Posterior cingulate gyrus (tissue), 11 donors: ENCODE measurements at regions not wholly inside any gene's neighbourhood (a gene's known extent, or its start where the extent isn't known, plus 50 kb on each side); places are given as distances from the start of the nearest gene placed in this dataset.

Experiments
- DNase-seq, 10 donors: peaks; one replicate each; pipeline versions ENCODE4 v3.0.0 to v3.0.0-alpha.2; 2020 to 2021; ENCODE audit warnings: mixed read lengths in 3 of 10
- intact Hi-C: fragments of 100-400 bp; cut with DNase I; formaldehyde crosslinking; loops from one replicate; pipeline ENCODE4 v1.15.1; 2023

DNA sequence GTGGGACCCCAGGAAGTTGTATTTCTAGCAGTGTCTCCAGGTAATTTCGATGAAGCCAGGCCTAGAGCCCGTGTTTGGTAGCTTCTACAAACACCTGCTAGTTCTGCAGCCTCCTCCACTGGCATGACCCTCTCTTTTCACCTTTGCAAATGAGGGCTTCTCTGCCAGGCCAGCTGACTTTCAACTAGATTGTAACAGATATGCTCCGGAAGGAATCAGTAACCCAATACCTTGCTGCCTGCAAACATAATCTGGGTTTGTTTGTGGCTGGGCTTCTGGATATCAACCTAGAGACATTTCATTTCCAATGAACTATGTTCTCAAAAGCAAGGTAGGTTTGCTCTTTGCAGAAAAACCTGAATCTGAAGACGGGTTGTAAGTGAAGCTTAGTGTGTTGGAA is 354.8 kb downstream of the DMRT2 start:
- DNase-seq, result no peak
- intact Hi-C loops, result no loop called here

DNA sequence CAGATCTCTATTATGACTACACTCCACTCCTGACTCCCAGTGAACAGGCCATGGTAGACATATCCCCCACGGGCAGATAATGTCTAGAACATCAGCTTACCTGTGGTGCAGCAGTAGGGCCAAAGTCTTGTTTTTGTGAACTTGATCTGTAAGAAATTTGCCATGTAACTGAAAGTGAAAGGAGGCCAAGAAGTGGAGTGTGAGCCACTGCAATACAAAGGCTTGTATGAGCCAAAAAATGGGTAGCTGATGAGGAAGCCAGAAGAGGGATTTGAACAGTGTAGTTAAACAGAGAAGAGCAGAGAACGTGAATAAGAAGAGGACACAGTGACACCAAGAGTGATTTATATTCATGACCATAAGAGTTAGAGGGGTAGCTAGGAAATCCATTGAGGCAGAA is 361.7 kb downstream of the DMRT2 start:
- intact Hi-C loops, result no loop called here
- DNase-seq, result no peak

GRCh38 chr9:1414711-1415131 is 364.6 kb downstream of the DMRT2 start:
- intact Hi-C loops, result no loop called here
- no peak for DNase-seq

DNA sequence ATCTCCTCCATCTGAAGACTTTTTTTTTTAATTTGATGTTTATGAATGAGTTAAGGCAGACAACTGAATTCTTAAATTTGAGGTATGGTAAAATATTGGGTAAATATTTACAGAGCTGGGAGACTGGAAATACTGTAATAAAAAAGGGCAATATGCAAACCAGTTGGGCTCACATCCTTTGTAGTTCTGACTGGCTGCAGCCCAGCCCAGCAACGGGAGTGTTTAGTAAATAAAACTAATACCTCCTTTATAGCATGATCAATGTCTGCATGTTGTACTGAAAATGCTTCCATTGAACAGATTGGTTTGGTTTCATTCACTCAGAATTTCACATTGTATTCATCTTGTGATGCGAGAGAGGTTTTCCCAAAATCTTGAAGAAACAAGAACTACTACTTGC is 365.0 kb downstream of the DMRT2 start:
- intact Hi-C loops, result no loop called here
- no peak for DNase-seq

GRCh38 chr9:1416261-1416660 is 366.1 kb downstream of the DMRT2 start:
- intact Hi-C loops, result no loop called here
- no peak for DNase-seq

- no peak for DNase-seq
- intact Hi-C loops, result no loop called here
These were observed 371.3 kb downstream of the DMRT2 start for GRCh38 chr9:1421436-1421835.

- intact Hi-C loops, result no loop called here
- DNase-seq, result no peak
These were observed 377.7 kb downstream of the DMRT2 start for GRCh38 chr9:1427875-1428274.

DNA sequence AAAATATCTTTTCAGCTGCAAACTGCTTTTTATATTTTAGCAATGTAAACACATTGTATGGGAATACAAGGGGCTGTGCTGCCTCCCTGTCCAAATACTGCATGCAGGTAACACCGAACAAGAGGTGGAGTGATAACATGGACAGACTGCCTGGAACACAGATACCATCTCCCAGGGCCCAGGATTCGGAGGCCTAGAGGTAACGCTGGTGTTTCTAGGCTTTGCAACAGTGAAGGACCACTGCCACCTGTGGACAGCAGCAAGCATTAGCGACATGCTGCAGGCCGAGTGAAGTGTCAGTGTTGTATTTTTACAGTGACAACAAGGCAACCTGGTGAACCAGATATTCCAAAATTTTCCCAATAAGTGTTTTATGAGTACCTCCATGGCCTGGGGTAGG is 379.1 kb downstream of the DMRT2 start:
- intact Hi-C loops, result no loop called here
- DNase-seq, result peak in 2 of 10 donors; percentile 21 to 78

DNA sequence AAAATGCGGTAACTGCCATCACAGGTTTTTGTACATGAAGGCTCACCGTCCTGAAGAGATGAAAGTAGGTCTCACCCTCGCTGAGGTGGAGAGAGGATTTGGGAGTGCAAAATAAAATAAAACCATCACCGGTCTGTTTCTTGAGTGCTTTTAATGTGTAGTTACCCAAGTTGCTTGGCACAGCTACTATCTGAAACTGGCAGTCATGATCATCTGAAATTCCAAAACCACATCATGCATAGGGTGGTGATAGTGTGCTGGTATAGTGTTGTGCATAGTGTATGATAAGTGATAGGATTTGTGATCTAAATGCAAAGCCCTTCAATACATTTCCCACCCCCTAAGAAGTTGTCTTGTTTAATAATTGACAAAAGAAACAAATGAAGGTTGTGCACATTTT is 381.3 kb downstream of the DMRT2 start:
- DNase-seq, result no peak
- intact Hi-C loops, result no loop called here

GRCh38 chr9:1434052-1434767 is 384.1 kb downstream of the DMRT2 start:
- intact Hi-C loops, result no loop called here
- DNase-seq, result no peak

DNA sequence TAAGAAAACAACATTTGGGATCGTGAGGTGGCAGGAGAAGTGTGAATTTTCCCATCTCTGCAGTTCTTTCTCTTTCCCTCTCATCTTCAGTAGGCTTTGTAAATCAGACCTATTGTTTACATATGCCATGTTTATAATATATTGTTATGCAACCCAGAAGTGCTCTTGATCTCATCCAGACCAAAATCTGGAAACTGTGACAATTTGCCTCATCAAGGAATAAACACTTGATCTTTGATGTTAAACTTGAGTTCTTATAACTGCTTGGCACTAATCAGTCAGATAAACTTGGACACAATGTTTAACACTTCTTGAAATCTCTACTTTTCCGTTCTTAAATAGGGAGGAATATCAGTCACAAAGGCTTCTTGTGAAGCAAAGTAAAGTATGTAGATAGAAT is 384.7 kb downstream of the DMRT2 start:
- no peak for DNase-seq
- intact Hi-C loops, result no loop called here

GRCh38 chr9:1440256-1440655 is 390.1 kb downstream of the DMRT2 start:
- DNase-seq, result no peak
- intact Hi-C loops, result no loop called here

- intact Hi-C loops, result no loop called here
These were observed 391.9 kb downstream of the DMRT2 start for GRCh38 chr9:1442105-1442504.

GRCh38 chr9:1443450-1443849 is 393.3 kb downstream of the DMRT2 start:
- intact Hi-C loops, result no loop called here
- no peak for DNase-seq

More at GRCh38 chr9:1442105-1442504, 391.9 kb downstream of the DMRT2 start:
- DNase-seq, result no peak

GRCh38 chr9:1446671-1447070 is 396.5 kb downstream of the DMRT2 start:
- no peak for DNase-seq
- intact Hi-C loops, result no loop called here

- DNase-seq, result no peak
- intact Hi-C loops, result no loop called here
These were observed 403.5 kb downstream of the DMRT2 start for GRCh38 chr9:1453636-1454035.

DNA sequence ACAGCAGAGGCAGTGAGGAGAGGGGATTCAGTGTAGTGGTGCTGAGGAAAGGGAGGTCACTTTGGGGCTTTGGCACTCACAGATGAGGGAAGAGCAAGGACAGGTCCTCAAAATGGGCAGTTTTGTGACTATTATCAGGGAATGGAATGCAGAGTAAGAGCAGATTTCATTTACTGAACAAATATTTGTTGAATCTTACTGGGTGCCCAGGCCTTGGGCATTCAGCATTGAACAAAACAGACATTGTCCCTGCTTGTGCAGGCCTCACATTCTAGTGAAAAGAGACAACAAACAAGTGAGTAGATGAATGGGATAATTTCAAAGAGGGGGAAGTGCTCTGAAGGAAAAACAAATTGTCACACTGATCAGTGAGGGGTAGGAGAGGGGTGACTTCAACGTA is 404.1 kb downstream of the DMRT2 start:
- intact Hi-C loops, result no loop called here
- no peak for DNase-seq

GRCh38 chr9:1454616-1455347 is 404.6 kb downstream of the DMRT2 start:
- intact Hi-C loops, result no loop called here
- DNase-seq, result no peak

DNA sequence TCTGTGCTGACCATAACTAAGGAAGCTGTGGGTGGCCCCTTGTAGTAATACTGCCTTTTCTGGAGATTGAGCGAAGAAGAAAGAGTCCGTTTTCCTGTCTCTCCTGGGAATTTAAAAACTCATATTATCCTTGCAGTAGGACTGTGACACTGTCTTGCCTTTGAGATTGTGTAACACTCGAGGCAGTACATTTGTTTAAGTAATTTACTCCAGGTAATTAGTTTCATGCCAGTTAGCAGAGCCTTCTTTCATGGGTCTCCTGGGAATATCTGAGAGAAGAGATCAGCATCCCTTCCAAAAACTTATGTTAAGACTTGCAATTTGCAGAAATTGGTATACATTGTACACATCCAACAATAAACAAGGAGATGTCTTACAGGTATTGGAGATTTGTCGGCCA is 405.6 kb downstream of the DMRT2 start:
- intact Hi-C loops, result no loop called here

GRCh38 chr9:1456301-1457024 is 406.3 kb downstream of the DMRT2 start:
- no peak for DNase-seq
- intact Hi-C loops, result no loop called here

More for the DNA sequence above, 405.6 kb downstream of the DMRT2 start:
- DNase-seq, result no peak

DNA sequence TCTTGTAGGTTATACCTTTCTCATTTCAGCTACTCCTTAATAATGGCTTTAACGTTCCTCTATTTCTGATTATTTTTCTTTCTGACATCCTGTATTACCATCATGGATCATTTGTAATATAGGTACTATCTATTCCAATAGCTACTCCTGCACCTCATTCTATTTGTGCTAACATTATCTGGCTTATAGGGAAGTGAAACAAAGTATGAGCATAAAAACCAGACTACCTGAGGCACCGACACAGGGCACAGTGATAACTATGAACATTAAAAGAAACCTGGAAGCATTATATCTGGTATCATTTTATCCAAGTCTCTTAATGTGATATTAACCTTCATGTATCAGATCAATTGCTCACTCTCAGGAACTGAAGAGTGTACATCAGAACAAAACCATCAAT is 407.3 kb downstream of the DMRT2 start:
- no peak for DNase-seq
- intact Hi-C loops, result no loop called here

DNA sequence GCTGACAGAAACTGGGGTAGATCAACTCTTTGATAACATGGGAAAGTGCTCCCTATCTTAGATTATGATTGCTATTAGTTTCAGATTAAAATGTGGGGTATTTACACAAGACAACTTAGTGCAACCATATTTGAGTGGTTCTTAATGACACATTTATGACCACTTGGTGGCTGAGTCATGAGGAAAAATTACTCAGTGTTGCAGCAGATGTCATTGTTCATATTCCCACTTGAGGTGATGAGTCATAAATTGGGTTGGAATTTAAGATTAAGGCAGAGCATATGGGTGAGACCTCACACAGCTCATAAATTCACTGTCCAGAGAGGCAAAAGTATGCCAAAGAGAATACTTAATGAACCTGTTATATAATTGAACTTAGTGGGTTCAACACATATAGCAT is 408.3 kb downstream of the DMRT2 start:
- intact Hi-C loops, result no loop called here
- DNase-seq, result no peak
